SK-N-SH treated with all-trans-retinoic acid at 6 μM for 48 hours (cell line): ENCODE measurements at regions not wholly inside any gene's neighbourhood (a gene's known extent, or its start where the extent isn't known, plus 50 kb on each side); places are given as distances from the start of the nearest gene placed in this dataset.

Source experiments
- ARNTL ChIP-seq: fragments of 450-650 bp; formaldehyde crosslinking; IDR thresholded peaks from 2 replicates; pipeline ENCODE4 v1.5.0; 2020; ENCODE audit warnings: low read depth, mild to moderate bottlenecking, moderate library complexity, borderline replicate concordance
- BACH2 ChIP-seq: fragments of 250-450 bp; sonication (Bioruptor Pico); IDR thresholded peaks from 2 replicates; pipeline ENCODE4 v1.9.0; 2021; ENCODE audit warnings: mild to moderate bottlenecking, borderline replicate concordance
- CREB5 ChIP-seq: fragments of 250-450 bp; sonication (Bioruptor Pico); IDR thresholded peaks from 2 replicates; pipeline ENCODE4 v1.5.1; 2020; ENCODE audit warnings: low read depth, mild to moderate bottlenecking, moderate library complexity
- CSDC2 ChIP-seq: fragments of 250-450 bp; sonication (Bioruptor Pico); IDR thresholded peaks from 2 replicates; pipeline ENCODE4 v1.5.0; 2020; ENCODE audit warnings: mild to moderate bottlenecking, moderate library complexity
- GLIS3 ChIP-seq: fragments of 250-450 bp; sonication (Bioruptor Pico); IDR thresholded peaks from 2 replicates; pipeline ENCODE4 v1.5.0; 2020; ENCODE audit warnings: mild to moderate bottlenecking, moderate library complexity
- PATZ1 ChIP-seq: fragments of 250-450 bp; sonication (Bioruptor Pico); IDR thresholded peaks from 2 replicates; pipeline ENCODE4 v1.8.0; 2020; ENCODE audit warnings: mild to moderate bottlenecking, moderate library complexity, borderline replicate concordance
- POU6F1 ChIP-seq: fragments of 250-450 bp; sonication (Bioruptor Pico); IDR thresholded peaks from 2 replicates; pipeline ENCODE4 v1.8.0; 2021; ENCODE audit warnings: low read depth, mild to moderate bottlenecking, moderate library complexity, borderline replicate concordance
- RARB ChIP-seq: fragments of 250-450 bp; sonication (Bioruptor Pico); IDR thresholded peaks from 2 replicates; pipeline ENCODE4 v1.8.0; 2021; ENCODE audit warnings: mild to moderate bottlenecking, moderate library complexity
- TOX ChIP-seq: fragments of 250-450 bp; sonication (Bioruptor Pico); IDR thresholded peaks from 2 replicates; pipeline ENCODE4 v1.8.0; 2021; ENCODE audit warnings: mild to moderate bottlenecking, moderate library complexity, borderline replicate concordance
- TSHZ2 ChIP-seq: fragments of 250-450 bp; sonication (Bioruptor Pico); IDR thresholded peaks from 2 replicates; pipeline ENCODE4 v1.5.0; 2020; ENCODE audit warnings: mild to moderate bottlenecking, moderate library complexity
- ZC3H10 ChIP-seq: fragments of 250-450 bp; sonication (Bioruptor Pico); IDR thresholded peaks from 2 replicates; pipeline ENCODE4 v1.5.1; 2021; ENCODE audit warnings: mild to moderate bottlenecking, moderate library complexity
- ZFP3 ChIP-seq: fragments of 250-450 bp; sonication (Bioruptor Pico); IDR thresholded peaks from 2 replicates; pipeline ENCODE4 v1.5.0; 2020; ENCODE audit warnings: mild to moderate bottlenecking, moderate library complexity
- ZFP30 ChIP-seq: fragments of 450-650 bp; formaldehyde crosslinking; IDR thresholded peaks from 2 replicates; pipeline ENCODE4 v1.5.0; 2022; ENCODE audit warnings: mild to moderate bottlenecking, moderate library complexity
- ZNF8 ChIP-seq: fragments of 450-650 bp; formaldehyde crosslinking; IDR thresholded peaks from 2 replicates; pipeline ENCODE4 v1.5.0; 2020; ENCODE audit warnings: mild to moderate bottlenecking, moderate library complexity

GRCh38 chr10:4129866-4130477, 345.0 kb upstream of the KLF6 start:
- TF ChIP-seq RARB (CRISPR knock-in tag) = no peak
- no peak for TF ChIP-seq PATZ1
- no peak for TF ChIP-seq ARNTL (CRISPR knock-in tag)
- TF ChIP-seq ZFP3 (CRISPR knock-in tag) = no peak
- no peak for TF ChIP-seq CREB5
- TF ChIP-seq TOX (CRISPR knock-in tag) = no peak
- no peak for TF ChIP-seq GLIS3 (CRISPR knock-in tag)
- no peak for TF ChIP-seq BACH2 (CRISPR knock-in tag)
- no peak for TF ChIP-seq TSHZ2 (CRISPR knock-in tag)
- no peak for TF ChIP-seq POU6F1
- TF ChIP-seq ZNF8 (CRISPR knock-in tag) = no peak
- no peak for TF ChIP-seq ZFP30 (CRISPR knock-in tag)
- no peak for TF ChIP-seq CSDC2
- TF ChIP-seq ZC3H10 = no peak
